ENCODE measurements at regions not wholly inside any gene's neighbourhood (a gene's known extent, or its start where the extent isn't known, plus 50 kb on each side); places are given as distances from the start of the nearest gene placed in this dataset.

DNA sequence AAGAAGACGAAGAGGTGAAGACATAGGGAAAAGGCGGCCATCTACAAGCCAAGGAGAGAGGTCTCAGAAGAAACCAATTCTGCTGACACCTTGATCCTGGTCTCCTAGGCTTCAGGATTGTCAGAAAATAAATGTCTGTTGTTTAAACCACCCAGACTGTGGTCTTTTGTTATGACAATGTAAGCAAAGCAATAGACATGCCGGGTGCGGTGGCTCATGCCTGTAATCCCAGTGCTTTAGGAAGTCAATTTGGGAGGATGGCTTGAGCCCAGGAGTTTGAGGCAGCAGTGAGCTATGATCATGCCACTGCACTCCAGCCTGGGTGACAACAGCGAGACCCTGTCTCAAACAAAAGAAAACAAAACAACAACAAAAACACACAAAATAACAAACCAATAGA is 64.4 kb downstream of the HAPSTR1 start:
- TF ChIP-seq, protein P1, sequence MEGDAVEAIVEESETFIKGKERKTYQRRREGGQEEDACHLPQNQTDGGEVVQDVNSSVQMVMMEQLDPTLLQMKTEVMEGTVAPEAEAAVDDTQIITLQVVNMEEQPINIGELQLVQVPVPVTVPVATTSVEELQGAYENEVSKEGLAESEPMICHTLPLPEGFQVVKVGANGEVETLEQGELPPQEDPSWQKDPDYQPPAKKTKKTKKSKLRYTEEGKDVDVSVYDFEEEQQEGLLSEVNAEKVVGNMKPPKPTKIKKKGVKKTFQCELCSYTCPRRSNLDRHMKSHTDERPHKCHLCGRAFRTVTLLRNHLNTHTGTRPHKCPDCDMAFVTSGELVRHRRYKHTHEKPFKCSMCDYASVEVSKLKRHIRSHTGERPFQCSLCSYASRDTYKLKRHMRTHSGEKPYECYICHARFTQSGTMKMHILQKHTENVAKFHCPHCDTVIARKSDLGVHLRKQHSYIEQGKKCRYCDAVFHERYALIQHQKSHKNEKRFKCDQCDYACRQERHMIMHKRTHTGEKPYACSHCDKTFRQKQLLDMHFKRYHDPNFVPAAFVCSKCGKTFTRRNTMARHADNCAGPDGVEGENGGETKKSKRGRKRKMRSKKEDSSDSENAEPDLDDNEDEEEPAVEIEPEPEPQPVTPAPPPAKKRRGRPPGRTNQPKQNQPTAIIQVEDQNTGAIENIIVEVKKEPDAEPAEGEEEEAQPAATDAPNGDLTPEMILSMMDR (conservative IDR thresholded peaks at IDR 0.05; ENCODE audit: low read depth in 2 of 2): no peak
- TF ChIP-seq POLR2AphosphoS5 (IDR thresholded peaks at IDR 0.05; ENCODE audit: low read depth) (no peak), EZH2 (IDR thresholded peaks at IDR 0.05; ENCODE audit: low read depth, unreplicated experiment) (no peak), JUNB (IDR thresholded peaks at IDR 0.05; ENCODE audit: unreplicated experiment) (no peak), CREB1 (CRISPR knock-in tag; IDR thresholded peaks at IDR 0.05; ENCODE audit: low read depth) (no peak), EZH2phosphoT487 (IDR thresholded peaks at IDR 0.05; ENCODE audit: unreplicated experiment) (no peak), STAT1 (IDR thresholded peaks at IDR 0.05; ENCODE audit: unreplicated experiment) (no peak), NANOG (IDR thresholded peaks at IDR 0.05; ENCODE audit: borderline replicate concordance) (no peak), ZNF114 (CRISPR knock-in tag; IDR thresholded peaks at IDR 0.05) (no peak), ZNF331 (CRISPR knock-in tag; IDR thresholded peaks at IDR 0.05; ENCODE audit: low read depth) (no peak)
- TF ChIP-seq, protein P2, sequence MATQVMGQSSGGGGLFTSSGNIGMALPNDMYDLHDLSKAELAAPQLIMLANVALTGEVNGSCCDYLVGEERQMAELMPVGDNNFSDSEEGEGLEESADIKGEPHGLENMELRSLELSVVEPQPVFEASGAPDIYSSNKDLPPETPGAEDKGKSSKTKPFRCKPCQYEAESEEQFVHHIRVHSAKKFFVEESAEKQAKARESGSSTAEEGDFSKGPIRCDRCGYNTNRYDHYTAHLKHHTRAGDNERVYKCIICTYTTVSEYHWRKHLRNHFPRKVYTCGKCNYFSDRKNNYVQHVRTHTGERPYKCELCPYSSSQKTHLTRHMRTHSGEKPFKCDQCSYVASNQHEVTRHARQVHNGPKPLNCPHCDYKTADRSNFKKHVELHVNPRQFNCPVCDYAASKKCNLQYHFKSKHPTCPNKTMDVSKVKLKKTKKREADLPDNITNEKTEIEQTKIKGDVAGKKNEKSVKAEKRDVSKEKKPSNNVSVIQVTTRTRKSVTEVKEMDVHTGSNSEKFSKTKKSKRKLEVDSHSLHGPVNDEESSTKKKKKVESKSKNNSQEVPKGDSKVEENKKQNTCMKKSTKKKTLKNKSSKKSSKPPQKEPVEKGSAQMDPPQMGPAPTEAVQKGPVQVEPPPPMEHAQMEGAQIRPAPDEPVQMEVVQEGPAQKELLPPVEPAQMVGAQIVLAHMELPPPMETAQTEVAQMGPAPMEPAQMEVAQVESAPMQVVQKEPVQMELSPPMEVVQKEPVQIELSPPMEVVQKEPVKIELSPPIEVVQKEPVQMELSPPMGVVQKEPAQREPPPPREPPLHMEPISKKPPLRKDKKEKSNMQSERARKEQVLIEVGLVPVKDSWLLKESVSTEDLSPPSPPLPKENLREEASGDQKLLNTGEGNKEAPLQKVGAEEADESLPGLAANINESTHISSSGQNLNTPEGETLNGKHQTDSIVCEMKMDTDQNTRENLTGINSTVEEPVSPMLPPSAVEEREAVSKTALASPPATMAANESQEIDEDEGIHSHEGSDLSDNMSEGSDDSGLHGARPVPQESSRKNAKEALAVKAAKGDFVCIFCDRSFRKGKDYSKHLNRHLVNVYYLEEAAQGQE (IDR thresholded peaks at IDR 0.05; ENCODE audit: unreplicated experiment): no peak
- TF ChIP-seq, protein P3, sequence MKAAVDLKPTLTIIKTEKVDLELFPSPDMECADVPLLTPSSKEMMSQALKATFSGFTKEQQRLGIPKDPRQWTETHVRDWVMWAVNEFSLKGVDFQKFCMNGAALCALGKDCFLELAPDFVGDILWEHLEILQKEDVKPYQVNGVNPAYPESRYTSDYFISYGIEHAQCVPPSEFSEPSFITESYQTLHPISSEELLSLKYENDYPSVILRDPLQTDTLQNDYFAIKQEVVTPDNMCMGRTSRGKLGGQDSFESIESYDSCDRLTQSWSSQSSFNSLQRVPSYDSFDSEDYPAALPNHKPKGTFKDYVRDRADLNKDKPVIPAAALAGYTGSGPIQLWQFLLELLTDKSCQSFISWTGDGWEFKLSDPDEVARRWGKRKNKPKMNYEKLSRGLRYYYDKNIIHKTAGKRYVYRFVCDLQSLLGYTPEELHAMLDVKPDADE (IDR thresholded peaks at IDR 0.05): no peak
- TF ChIP-seq, protein P4, sequence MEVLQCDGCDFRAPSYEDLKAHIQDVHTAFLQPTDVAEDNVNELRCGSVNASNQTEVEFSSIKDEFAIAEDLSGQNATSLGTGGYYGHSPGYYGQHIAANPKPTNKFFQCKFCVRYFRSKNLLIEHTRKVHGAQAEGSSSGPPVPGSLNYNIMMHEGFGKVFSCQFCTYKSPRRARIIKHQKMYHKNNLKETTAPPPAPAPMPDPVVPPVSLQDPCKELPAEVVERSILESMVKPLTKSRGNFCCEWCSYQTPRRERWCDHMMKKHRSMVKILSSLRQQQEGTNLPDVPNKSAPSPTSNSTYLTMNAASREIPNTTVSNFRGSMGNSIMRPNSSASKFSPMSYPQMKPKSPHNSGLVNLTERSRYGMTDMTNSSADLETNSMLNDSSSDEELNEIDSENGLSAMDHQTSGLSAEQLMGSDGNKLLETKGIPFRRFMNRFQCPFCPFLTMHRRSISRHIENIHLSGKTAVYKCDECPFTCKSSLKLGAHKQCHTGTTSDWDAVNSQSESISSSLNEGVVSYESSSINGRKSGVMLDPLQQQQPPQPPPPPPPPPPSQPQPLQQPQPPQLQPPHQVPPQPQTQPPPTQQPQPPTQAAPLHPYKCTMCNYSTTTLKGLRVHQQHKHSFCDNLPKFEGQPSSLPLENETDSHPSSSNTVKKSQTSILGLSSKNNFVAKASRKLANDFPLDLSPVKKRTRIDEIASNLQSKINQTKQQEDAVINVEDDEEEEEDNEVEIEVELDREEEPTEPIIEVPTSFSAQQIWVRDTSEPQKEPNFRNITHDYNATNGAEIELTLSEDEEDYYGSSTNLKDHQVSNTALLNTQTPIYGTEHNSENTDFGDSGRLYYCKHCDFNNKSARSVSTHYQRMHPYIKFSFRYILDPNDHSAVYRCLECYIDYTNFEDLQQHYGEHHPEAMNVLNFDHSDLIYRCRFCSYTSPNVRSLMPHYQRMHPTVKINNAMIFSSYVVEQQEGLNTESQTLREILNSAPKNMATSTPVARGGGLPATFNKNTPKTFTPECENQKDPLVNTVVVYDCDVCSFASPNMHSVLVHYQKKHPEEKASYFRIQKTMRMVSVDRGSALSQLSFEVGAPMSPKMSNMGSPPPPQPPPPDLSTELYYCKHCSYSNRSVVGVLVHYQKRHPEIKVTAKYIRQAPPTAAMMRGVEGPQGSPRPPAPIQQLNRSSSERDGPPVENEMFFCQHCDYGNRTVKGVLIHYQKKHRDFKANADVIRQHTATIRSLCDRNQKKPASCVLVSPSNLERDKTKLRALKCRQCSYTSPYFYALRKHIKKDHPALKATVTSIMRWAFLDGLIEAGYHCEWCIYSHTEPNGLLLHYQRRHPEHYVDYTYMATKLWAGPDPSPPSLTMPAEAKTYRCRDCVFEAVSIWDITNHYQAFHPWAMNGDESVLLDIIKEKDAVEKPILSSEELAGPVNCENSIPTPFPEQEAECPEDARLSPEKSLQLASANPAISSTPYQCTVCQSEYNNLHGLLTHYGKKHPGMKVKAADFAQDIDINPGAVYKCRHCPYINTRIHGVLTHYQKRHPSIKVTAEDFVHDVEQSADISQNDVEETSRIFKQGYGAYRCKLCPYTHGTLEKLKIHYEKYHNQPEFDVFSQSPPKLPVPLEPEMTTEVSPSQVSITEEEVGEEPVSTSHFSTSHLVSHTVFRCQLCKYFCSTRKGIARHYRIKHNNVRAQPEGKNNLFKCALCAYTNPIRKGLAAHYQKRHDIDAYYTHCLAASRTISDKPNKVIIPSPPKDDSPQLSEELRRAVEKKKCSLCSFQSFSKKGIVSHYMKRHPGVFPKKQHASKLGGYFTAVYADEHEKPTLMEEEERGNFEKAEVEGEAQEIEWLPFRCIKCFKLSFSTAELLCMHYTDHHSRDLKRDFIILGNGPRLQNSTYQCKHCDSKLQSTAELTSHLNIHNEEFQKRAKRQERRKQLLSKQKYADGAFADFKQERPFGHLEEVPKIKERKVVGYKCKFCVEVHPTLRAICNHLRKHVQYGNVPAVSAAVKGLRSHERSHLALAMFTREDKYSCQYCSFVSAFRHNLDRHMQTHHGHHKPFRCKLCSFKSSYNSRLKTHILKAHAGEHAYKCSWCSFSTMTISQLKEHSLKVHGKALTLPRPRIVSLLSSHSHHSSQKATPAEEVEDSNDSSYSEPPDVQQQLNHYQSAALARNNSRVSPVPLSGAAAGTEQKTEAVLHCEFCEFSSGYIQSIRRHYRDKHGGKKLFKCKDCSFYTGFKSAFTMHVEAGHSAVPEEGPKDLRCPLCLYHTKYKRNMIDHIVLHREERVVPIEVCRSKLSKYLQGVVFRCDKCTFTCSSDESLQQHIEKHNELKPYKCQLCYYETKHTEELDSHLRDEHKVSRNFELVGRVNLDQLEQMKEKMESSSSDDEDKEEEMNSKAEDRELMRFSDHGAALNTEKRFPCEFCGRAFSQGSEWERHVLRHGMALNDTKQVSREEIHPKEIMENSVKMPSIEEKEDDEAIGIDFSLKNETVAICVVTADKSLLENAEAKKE (CRISPR knock-in tag; IDR thresholded peaks at IDR 0.05): no peak
